Stimulated activated CD4-positive, alpha-beta T cell treated with anti-CD3 and anti-CD28 coated beads, Interleukin-4, amount 100 ng/mL, for 1 hour (primary cell): ENCODE measurements at regions not wholly inside any gene's neighbourhood (a gene's known extent, or its start where the extent isn't known, plus 50 kb on each side); places are given as distances from the start of the nearest gene placed in this dataset.

Experiments used
- DNase-seq: peaks from one replicate; pipeline ENCODE4 v3.0.0-alpha.2; 2020

DNA sequence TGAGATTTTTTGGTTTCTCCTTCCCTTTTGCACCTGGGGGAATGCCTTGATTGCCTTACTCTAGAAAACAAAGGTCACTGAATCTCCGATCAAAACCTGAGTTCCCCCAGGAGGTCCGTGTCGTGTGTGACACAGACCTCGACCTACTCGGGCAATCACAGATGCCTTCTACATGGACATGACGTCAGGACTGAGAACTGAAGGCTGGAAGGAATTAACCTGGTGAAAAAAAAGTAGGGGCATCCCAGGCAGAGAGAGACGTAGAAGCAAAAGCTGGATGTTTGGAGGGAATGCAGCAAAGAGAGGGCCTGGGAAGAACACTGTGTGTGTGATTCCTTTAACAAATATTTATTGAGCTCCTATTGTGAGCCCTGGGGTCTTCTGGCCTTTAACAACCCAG, 178.0 kb downstream of the PRDM2 start:
- DNase-seq, result no peak

DNA sequence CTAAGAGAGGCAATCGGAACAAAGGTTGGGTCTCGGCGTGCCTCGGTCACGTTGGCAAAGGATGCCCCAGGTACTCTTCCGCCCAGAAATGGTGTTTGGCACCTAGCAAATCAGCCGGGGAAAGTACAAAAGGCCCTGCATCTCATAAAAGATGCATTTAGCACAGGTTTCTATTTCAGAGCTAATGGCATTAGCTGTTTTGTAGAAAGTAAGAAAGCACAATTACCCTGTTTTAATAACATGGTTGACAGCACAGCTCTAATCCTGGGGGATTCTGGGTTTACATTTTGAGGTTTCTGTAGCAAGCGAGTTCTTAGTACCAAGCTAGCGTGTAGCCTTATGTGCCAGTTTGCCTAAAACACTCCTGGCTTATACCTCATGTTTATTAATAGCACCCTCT, 178.5 kb downstream of the PRDM2 start:
- DNase-seq, result no peak

DNA sequence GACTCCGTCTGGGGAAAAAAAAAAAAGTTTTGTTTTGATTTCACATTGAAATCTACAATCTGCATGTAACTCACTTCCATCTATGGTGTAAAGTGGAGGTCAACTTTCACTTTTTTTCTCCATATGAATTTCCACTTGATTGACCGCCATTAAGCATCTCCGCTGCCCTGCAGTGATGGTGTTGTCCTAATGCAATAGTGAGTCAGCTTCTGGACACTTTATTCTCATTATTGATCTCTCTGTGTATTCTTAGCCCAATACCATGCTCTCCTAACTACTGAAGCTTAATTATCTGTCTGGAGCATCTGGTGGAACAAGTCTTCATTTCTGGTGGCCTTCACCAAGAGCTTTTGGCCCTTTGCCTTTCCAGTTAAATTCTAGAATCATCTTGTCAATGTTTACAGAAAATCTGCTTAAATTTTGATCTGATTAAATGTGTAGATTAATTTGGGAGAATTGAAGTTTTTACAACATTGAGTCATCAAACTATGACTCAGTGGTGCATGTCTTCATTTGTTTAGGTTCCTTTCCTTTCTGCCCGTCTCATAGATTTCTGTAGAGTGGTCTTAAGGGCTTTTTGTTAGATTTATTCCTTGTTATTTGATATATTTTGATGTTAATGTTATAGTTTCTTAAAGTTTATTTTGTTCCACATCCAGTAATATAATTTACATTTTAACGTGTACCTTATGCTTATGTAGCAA, 181.5 kb downstream of the PRDM2 start:
- DNase-seq, result no peak

DNA sequence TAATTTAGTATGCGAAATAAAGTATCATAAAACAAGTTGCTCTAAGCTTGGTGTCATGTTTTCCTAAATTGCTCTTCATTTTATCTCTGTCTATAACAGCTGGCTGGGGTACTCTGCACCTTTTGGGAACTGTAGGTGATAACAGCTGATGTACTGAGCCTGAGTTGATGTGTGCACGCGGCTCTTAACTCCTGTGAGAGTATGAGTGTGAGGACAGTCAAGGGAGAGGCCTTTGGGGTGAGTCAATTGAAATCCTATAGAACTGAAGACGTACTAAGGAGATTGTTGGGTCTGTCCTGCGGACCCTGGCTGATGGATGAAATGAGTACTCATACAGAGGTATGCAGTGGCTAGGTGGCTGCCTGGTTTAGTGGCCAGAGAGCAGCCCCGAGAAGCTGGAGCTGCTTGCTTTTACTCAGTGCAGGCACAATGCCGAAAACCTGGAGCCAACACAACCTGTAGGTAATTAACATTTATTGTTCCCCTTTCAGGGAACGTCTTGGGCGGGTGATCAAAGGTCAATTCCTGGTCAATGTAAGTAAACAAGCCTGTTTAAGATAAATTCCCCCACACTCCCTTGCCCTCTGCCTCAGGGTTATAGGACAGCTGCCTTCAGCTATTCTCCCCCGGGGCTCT, 188.5 kb downstream of the PRDM2 start:
- no peak for DNase-seq

DNA sequence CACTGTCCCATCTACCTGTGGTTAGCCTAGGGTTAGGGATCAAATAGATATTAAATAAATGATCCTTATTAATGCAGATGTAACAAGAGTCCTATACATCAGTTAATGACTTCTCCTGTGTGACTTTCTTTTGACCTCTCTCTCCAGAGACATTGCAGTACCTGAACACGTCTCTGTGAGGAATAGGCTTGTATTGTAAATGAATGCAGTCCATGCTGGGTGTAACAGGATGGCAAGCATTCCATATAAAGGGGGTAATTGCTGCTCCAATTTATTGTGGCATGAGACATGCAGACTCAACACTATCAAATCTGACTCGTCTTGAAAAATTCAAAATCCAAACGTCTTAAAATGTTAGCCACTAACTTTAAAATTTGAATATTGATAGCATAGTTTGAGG, 189.5 kb downstream of the PRDM2 start:
- no peak for DNase-seq

DNA sequence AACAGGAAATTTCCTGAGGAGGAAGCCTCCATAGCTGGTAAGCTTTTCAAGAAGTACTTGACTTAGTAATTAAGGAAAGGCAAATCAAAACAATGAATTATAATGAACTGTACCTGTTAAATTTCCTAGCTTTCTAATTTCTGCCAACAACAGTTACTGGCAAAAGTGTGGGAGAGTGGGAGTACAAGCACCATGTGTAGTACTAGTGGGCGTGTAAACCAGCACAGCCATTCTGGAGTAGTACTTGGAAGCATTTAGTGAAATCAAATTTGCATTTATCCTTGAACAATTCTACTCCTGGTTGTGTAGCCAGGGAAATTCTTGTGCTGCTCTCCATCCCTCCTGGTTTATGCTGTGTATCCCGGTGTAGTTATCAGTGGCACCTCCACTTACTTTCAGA, 190.8 kb downstream of the PRDM2 start:
- no peak for DNase-seq

DNA sequence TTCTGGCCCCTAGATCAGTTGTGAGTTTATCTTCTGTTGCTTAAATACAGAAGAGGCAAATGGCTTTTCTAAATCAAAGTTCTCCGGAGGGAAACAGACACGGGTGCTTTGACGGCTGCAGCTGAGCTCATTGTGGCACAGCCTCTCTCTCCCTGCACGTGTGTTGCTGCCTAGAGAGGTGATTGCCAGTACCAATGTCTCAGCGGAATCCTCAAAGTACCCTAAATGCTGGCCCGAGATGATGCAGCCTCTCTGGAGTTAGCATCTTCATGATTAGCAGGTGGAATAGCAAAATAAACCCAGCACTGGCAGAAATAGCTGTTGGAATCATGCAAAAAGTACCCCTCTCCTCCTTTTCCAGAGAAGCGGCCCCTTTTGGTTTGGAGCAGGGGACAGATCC, 192.2 kb downstream of the PRDM2 start:
- DNase-seq, result no peak

DNA sequence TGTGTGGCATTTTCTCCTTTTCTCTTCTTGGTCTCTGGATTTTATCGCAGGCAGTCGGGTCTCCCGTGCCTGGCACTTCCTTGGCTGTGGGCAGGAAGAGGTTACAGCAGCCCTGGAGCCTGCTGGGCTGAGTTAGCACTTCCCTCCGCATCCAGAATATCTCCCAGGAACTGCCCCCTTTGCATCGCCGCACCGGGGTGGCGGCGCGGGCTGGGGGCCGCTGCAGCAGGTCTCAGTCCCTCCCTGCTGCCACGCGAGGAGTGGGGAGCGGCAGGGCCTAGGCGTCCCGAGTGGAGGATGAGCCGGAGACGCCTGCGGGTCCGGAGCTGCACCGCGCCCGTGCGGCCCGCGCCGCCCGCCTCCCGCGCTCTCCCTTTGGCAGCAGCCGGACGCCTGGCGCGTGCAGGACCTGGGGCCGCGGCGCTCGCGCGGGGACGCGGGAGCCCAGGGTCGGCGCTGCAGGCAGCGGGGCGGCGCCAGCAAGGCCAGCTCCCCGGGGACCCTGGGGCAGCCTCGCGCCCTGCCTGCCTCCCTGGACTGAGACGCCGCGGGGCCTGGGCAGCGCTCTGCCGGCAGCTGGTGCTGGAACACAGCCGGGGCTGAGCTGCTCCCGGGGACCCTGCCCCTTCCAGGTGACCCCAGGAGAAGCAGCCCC, 192.8 kb downstream of the PRDM2 start:
- no peak for DNase-seq

DNA sequence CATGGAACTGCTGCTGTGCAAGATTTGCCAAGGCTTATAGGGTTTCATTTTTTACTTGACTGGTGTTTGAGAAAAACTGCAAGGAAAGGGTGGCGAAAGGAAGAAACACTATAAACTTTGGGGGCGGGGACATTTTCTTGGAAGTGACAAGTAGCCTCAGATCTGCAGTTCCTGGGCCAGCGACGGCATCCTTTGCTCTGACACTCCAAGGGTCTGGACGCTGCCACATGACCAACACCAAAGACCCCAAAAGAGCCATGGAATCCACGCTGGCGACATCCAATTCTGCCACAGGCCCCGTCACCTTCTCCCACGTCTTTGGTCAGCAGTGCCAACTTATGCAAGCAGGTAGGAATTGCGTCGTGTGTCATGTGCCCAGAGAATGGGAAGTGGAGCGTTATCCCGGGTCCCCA, 193.4 kb downstream of the PRDM2 start:
- no peak for DNase-seq

DNA sequence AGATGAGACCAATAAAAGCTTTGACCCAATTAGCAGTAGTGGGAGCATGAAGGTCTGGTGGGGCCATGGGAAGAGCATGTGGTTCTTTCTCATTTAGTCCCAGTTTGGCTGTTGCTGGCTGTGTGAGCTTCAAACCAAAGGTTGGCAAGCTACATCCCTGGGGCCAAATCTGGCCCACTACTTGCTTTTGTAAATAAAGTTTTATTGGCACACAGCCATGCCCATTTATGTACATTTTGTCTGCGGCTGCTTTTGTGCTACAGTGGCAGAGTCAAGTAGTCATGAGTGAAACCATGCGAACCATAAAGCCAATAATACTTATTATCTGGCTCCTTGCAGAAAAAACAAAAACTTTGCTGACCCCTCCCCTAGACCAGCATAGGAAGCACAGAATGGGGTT, 196.9 kb downstream of the PRDM2 start:
- no peak for DNase-seq

DNA sequence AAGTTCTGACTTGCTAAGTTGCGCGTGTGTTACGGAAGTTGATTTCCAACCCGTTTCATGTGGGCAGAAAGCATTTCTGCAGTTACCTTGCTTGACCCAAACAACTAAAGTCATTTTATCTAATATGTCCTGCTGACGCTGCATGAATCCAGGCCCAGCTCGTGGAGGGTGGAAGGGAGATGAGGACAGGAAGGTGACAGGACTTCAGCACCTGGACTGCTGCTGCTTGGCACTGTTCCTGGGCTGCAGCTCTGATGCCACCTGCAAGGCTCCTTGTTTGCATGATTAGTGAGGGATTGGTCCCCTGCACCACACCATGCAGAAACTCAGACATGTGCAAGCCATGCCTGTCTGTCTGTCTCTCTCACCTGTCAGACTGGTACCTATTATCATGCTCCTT, 198.4 kb downstream of the PRDM2 start:
- DNase-seq, result no peak

DNA sequence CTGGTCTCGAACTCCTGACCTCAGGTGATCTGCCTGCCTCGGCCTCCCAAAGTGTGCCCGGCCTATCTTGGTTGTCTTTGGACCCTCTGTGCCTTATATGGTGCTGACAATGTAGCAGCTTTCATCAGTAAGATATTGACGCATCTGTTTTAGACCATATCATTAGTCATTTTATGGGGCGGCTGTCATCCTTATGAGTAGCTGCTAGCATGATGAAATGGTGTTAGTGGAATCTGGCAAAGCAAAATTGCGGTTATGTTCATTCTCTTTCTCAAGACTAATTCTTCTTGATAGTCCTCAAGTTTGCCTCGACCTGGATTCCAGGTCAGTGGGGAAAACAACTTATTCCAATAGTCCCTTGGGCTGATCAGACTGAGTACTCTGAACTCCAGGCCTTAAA, 199.9 kb downstream of the PRDM2 start:
- DNase-seq, result no peak

DNA sequence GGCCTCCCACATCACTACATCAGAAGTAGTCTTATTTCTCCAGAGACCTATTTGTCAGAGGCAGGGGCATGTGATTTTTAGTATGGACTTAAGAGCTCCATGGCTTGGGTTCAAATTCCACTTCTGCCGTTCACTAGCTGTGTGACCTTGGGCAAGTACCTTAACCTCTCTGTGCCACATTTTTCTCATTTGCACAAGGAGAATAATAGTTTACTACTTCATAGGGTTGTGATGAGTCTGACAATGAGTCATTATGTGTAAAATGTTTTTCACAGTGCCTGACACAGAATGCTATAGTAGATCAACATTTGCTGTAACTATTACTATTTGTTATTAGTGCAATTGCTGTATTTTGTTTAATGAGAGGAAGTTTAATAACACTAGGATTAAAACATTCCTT, 200.6 kb downstream of the PRDM2 start:
- DNase-seq, result no peak

DNA sequence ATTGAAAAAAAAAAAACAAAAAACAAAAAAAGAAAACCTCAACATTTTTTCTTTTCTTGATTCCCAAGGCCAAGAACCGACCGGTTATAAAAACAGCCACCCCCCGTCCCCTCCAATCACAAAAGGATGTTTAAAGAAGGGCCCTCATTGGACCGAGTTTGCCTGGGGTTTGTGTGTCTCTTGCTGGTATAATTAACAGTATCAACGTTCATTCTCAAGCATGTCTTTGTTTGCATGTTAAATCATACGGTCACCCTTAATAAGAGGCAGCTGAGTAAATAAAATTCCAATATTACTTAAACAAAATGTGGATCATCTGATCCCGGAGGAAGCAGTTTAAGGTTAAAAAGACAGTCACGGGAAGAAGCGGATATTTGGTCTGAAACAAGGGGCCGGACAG, 201.1 kb downstream of the PRDM2 start:
- DNase-seq, result no peak

DNA sequence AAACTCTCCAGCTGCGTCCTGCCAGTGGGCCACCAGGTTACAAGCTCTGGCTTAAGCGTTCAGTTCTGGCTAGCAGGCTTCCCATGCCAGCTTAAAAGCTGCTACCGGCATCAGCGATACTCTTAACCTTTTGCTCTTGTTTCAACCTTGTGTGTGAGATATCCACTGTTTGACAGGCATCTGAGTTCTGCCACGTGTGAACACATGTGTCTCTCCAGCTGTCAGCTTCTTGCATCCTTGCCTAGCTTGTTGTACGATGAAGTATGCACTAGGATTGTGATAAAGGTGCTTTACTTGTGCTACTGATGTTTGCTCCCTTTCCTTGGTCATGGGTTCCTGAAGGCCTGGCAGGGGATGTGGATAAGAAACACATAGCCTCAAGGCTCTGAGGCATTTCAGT, 201.6 kb downstream of the PRDM2 start:
- DNase-seq, result no peak

DNA sequence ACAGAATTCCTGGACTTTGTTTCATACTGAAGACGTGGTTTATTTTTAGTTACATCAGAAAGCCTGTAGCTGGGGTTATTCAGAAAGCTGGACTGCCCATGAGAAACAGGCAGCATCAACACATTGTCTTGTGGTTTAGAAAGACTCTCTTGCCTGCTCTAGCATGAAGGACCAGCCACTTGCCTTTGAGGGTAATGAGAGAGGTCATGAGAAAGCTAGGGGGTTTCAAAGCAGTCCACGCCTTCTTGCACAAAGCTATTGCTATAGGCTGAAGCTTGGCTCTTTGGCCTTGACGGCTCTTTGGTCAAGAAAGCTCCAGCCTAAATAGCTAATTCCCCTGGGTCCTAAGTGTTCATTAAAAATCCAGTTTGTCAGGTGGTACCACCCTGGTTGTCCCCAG, 208.1 kb downstream of the PRDM2 start:
- no peak for DNase-seq

DNA sequence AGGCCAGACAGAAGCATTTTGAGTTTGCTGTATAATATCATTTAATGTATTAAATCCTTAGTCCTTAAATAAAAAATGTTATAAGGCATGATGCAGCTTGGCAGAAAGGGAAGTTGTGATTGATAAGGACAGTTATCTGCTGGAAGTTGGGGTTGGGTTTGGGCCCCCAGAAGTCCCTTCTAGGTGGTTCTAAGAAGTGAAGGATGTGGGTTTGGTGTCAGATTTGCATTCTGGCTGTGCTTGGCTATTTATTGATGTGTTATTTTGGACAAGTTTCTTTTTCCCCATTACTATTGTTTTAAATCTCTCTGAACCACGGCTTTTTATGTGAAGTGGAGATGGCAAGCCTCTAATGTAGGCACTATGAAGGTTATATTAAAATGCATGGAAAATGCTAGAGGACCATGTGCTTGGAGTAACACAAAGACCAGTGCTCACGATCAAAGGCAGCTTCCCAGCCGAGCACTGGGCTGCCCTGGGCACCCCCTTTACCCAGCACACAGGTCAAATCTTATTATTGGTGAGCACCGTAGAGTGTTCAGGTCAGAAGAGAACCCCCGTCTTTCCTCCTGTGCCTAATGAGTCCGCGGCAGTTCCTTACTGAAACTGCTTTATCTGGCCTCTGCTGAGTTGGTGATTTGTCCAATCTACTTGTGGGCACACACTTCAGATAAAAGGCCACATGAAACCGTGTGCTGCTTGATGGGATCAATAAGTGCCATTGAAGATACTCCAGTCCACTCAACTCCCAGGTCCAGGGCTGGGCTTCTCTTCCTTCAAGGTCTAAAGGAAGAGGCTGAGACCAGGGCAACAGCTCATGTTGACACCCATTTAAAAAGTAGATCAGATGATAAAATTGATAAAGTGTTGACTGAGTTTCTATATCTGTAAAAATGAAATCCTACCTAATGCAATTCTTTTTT, 212.0 kb downstream of the PRDM2 start:
- no peak for DNase-seq

DNA sequence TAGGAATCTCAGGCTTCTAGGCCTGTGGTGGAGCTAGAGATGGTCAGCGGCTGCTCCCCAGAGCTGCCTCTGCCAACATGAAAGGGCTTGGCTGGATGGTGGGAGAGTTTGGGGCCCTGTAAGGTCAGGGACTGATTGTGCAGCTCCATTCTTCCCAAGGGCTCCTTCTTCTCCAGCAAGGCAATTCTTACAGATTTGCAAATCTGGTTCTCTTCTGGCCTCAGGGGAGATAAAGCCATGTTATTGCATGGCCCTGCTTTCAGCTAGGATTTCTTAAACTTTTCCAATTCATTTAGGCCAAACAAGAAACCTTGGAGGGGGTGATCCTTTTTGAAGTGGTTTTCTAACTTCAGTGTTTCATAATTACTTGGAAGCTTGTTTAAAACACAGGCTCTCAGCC, 213.4 kb downstream of the PRDM2 start:
- no peak for DNase-seq

DNA sequence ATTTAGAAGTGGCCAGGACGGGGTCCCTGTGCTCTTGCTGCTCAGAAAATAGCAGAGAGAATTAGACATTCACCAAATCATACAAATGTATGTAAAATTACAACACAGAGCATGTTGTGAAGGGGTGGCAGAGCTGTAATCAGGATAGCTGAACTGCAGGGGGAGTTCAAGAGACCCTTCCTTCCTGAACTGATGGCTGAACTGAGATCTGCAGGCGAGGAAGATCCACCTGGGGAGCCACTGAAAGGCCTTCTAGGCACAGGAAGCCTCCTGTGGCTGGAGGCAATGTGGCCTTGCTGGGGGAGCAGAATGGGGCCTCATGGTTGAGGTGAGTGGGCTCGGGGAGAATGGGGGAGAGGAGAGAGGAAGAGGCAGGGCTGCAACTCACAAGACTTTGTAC, 216.5 kb downstream of the PRDM2 start:
- DNase-seq, result no peak

DNA sequence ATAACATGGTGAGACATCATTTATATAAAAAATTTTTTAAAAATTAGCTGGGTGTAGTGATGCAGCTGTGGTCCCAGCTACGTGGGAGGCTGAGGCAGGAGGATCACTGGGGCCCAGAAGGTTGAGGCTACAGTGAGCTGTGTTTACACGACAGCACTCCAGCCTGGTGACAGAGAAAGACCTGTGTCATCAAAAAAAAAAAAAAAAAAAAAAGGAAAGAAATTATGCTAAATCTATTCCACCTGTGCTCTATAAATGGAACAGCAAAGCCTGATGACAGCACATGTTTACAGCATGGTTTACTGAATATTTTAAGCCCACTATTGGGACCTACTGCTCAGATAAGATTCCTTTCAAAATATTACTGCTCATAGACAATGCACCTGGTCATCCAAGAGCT, 217.6 kb downstream of the PRDM2 start:
- DNase-seq, result no peak

DNA sequence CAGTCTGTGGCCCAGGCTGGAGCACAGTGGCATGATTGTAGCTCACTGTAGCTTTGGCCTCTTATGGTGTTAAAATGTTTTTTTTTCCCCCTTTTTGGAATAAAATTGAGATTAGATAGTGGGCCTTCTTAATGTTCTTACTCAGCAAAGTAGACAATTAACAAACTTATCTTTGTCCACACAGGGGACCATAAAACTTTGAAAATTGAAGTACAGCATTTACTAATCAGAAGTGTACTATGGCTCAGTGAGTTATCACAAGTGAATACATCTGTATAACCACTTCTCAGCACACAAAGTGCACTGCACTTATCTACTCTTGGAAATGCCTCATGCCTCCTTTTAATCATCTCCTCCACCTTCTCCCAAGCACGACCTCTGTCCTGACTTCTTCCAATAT, 218.9 kb downstream of the PRDM2 start:
- no peak for DNase-seq

DNA sequence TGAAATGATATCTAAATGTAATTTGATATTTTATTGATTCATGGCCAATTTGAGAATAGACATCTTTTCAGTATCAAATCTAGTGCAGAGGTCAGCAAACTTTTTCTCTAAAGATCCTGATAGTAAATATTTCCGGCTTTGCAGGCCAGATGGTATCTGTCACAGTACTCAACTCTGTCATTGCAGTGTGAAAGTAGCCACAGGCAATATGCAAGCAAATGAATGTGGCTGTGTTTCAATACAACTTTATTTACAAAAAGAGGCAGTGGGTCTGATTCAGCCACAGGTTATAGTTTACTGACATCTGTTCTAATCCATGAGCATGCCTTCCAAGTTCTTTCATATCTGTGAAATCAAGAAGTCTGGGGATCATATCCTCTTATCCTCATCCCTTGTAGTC, 221.2 kb downstream of the PRDM2 start:
- no peak for DNase-seq

DNA sequence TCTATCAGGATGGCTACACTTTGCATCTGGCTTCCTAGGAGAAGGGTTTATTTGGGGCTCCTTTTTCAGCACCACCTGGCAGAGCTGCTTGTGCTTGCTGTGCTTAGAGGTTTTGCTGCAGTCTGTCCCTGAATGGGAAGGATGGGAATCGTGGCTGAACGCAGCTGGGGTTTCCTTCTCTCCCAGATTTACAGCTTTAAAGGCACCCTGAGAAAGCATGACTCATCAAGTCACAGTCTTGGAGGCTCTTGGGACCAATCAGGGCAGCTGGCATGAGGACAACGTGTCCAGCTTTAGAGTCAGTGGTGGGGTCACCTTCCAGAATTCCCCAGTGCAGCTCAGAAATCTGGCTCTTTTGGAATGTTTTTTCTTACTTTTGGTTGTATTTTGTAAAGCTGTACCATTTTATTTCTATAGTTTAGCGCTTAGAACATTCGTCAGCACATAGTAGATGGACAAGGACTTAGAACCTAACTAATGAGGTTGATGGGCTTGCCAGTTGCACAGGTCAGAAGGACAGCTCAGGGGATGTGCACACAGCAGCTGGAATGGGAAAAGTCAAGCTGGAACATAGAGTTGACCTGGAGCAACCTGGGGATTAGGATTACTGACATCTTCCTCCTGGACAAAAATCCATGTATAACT, 222.6 kb downstream of the PRDM2 start:
- DNase-seq, result no peak
